ENCODE measurements at regions not wholly inside any gene's neighbourhood (a gene's known extent, or its start where the extent isn't known, plus 50 kb on each side); places are given as distances from the start of the nearest gene placed in this dataset.

GRCh38 chr1:98405581-98406074 is 255.9 kb upstream of the SNX7 start:
- intact Hi-C loops (cut with DNase I; ENCODE audit: low total_unique reads) = no loop called here

GRCh38 chr1:98404866-98405265 is 256.7 kb upstream of the SNX7 start:
- Histone ChIP-seq H3K4me1 (no peaks in the 10 kb centered on the region), H3K36me3 (ENCODE audit: low read depth, missing control alignments) (no peaks in the 10 kb centered on the region), H3K27ac (no peak overlapping the region), H3K4me3 (no peak overlapping the region), H3K9me3 (no peaks in the 10 kb centered on the region), H3K27me3 (no peaks in the 10 kb centered on the region)
- intact Hi-C loops (cut with DNase I; ENCODE audit: low total_unique reads) = no loop called here
- no peak for TF ChIP-seq POLR2A (IDR thresholded peaks at IDR 0.05)
- TF ChIP-seq CTCF (IDR thresholded peaks at IDR 0.05) = no peak
- DNase-seq = no peak
- WGBS, 2 donors = 74 to 76% methylated on average over 2 of the region's 2 CpGs

More at GRCh38 chr1:98405581-98406074, 255.9 kb upstream of the SNX7 start:
- DNase-seq = no peak
- WGBS, 2 donors = 37 to 51% methylated on average over 3 of the region's 3 CpGs
- Histone ChIP-seq H3K27me3 (no peaks in the 10 kb centered on the region), H3K27ac (no peak overlapping the region), H3K9me3 (no peaks in the 10 kb centered on the region), H3K4me1 (no peaks in the 10 kb centered on the region), H3K4me3 (no peak overlapping the region), H3K36me3 (ENCODE audit: low read depth, missing control alignments) (no peaks in the 10 kb centered on the region)
- TF ChIP-seq POLR2A (IDR thresholded peaks at IDR 0.05) (no peak), CTCF (IDR thresholded peaks at IDR 0.05) (no peak)

- TF ChIP-seq POLR2A (IDR thresholded peaks at IDR 0.05) (no peak), CTCF (IDR thresholded peaks at IDR 0.05) (no peak)
- no peaks in the 10 kb centered on the region for H3K4me1 ChIP-seq
- H3K9me3 ChIP-seq = no peaks in the 10 kb centered on the region
- intact Hi-C loops (cut with DNase I; ENCODE audit: low total_unique reads) = no loop called here
- H3K36me3 ChIP-seq (ENCODE audit: low read depth, missing control alignments) = no peaks in the 10 kb centered on the region
- H3K27me3 ChIP-seq = no peaks in the 10 kb centered on the region
- no peak overlapping the region for H3K4me3 ChIP-seq
- no peak overlapping the region for H3K27ac ChIP-seq
- 76 to 78% methylated on average over 2 of the region's 2 CpGs for WGBS, 2 donors
- no peak for DNase-seq
These were observed 257.5 kb upstream of the SNX7 start for GRCh38 chr1:98403963-98404480.

- Histone ChIP-seq H3K9me3 (no peaks in the 10 kb centered on the region), H3K27me3 (no peaks in the 10 kb centered on the region), H3K36me3 (ENCODE audit: low read depth, missing control alignments) (no peaks in the 10 kb centered on the region), H3K4me1 (no peaks in the 10 kb centered on the region), H3K4me3 (no peak overlapping the region), H3K27ac (no peak overlapping the region)
- 73 to 76% methylated on average over 2 of the region's 2 CpGs for WGBS, 2 donors
- no peak for TF ChIP-seq POLR2A (IDR thresholded peaks at IDR 0.05)
- intact Hi-C loops (cut with DNase I; ENCODE audit: low total_unique reads) = no loop called here
- no peak for DNase-seq
These were observed 258.7 kb upstream of the SNX7 start for GRCh38 chr1:98402860-98403259.

- DNase-seq = no peak
- Histone ChIP-seq H3K36me3 (ENCODE audit: low read depth, missing control alignments) (no peaks in the 10 kb centered on the region), H3K9me3 (no peaks in the 10 kb centered on the region), H3K27me3 (no peaks in the 10 kb centered on the region), H3K4me3 (no peak overlapping the region), H3K27ac (no peak overlapping the region), H3K4me1 (no peaks in the 10 kb centered on the region)
- no peak for TF ChIP-seq CTCF (IDR thresholded peaks at IDR 0.05)
- no peak for TF ChIP-seq POLR2A (IDR thresholded peaks at IDR 0.05)
- intact Hi-C loops (cut with DNase I; ENCODE audit: low total_unique reads) = no loop called here
- 89 to 94% methylated on average over 2 of the region's 2 CpGs for WGBS, 2 donors
These were observed 261.1 kb upstream of the SNX7 start for GRCh38 chr1:98400446-98400845.
